ENCODE measurements at regions not wholly inside any gene's neighbourhood (a gene's known extent, or its start where the extent isn't known, plus 50 kb on each side); places are given as distances from the start of the nearest gene placed in this dataset.

GRCh38 chr5:99614888-99615287, 686.1 kb upstream of the CHD1 start:
- TF ChIP-seq POLR2A (IDR thresholded peaks at IDR 0.05) (no peak), CTCF (IDR thresholded peaks at IDR 0.05) (no peak)
